ENCODE measurements at regions not wholly inside any gene's neighbourhood (a gene's known extent, or its start where the extent isn't known, plus 50 kb on each side); places are given as distances from the start of the nearest gene placed in this dataset.

GRCh38 chr2:238655974-238656722, 191.7 kb upstream of the TWIST2 start:
- DNase-seq: no peak

GRCh38 chr2:238657132-238658053, 190.5 kb upstream of the TWIST2 start:
- DNase-seq: no peak

DNA sequence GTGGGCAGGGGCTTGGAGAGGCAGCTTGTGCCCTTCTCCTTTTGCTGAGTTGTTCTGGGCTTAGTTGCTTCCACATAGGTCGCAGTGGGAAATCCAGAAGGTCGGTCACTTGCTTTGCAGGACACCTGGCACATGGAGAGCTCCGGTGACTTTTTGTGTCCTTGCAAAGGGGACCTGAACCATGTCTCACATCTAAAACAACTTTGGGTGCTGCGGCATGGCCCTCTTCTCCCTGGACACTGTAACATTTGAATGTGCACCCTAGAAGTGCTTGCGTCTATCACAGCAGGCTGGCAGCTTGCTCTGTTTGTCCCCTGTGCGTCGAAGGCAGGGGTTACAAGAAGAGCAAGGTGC, 189.9 kb upstream of the TWIST2 start:
- DNase-seq: no peak

- no peak for DNase-seq
Observed at GRCh38 chr2:238658820-238659219, 189.1 kb upstream of the TWIST2 start.

DNA sequence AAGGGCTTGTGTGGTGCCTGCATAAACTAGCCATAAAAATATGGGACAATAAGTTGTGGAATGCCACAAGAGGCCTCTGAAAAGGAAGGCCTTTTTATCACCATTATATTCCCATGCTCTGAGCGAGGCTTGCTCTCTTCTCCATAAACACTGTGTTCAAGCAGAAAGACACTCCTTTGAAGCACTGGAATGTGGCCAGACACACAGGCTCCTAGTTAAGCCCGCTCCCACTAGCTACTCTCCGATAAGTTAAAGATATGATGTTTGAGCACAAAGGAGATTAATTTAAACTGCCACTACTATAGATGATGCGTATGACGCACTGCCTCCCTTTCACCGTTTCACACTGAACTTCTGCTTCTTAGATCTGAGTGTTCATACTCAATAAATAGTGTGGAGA, 188.7 kb upstream of the TWIST2 start:
- no peak for DNase-seq

GRCh38 chr2:238663586-238663985, 184.3 kb upstream of the TWIST2 start:
- DNase-seq: no peak

DNA sequence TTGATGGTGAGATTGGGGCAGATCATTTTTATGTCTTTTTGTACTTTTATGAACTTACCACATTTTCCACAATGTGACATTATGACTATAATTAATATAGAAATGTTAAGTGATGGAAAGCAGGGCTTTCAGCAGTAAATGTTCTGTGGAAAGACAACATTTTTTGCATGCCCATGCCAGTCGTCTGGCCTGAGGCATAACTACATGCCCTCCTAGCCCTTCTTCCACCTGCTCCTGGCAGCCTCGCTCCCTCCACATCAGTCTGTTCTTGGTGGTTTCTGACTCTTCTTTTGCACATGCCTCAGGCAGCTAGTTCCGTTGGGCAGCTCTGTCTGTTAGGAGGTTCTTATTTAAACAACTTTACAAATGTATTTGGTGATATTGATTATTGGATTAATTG, 182.0 kb upstream of the TWIST2 start:
- DNase-seq: no peak

DNA sequence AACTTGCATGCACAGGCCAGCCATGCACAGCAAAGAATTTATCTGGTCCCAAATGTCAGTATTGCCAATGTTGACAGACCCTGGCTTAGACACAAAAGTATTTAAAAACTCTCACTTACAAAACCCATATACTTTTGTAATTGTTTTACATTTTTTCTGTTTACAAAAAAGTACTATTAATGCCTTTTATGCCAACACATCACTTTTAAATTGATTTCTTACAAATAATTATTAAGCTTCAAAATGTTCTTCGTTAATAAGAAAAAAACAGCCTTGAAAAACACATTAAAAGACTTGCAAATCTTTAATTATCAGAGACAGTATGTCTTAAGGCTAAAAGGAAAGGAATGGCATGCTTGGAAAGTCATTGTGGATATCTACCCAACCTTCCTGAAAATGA, 181.3 kb upstream of the TWIST2 start:
- no peak for DNase-seq

DNA sequence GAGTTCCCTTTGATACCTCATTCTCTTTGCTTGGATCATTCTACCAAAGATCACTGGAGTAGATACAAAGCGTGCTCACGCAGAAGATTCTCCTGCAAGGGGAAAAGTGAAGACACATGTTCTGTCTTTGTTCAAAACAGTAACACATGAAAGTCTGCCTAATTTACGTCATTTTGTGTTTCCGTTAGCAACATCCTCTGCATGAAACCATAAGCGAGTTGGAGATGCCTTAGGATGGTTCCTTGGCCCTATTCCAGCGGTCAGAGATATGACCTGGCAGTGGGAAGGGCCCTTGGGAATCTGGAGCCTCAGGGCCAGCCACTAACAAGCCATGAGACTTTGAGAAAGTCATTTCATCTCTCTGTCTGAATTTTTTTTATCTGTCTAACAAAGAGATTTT, 180.9 kb upstream of the TWIST2 start:
- DNase-seq: no peak

GRCh38 chr2:238667639-238668038, 180.2 kb upstream of the TWIST2 start:
- DNase-seq: no peak

DNA sequence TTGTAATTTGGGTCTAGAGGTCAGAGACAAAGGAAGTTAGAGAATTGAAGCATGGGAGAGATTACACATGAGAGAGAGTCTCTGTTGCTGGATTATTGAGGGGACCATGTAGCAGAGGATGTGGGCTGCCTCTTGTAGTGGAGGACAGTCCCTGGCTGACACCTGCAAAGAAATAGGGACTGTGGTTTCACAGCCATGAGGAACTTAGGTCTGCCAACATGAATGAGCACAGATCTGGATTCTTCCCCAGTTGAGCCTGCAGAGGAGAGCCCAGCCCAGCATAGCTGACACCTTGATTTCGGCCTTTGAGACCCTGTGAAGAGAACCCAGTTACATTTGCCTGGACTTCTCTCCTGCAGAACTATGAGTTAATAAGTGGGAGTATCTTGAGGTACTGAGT, 179.5 kb upstream of the TWIST2 start:
- DNase-seq: no peak

GRCh38 chr2:238669046-238669445, 178.8 kb upstream of the TWIST2 start:
- no peak for DNase-seq

- no peak for DNase-seq
Observed at GRCh38 chr2:238669581-238670080, 178.3 kb upstream of the TWIST2 start.

DNA sequence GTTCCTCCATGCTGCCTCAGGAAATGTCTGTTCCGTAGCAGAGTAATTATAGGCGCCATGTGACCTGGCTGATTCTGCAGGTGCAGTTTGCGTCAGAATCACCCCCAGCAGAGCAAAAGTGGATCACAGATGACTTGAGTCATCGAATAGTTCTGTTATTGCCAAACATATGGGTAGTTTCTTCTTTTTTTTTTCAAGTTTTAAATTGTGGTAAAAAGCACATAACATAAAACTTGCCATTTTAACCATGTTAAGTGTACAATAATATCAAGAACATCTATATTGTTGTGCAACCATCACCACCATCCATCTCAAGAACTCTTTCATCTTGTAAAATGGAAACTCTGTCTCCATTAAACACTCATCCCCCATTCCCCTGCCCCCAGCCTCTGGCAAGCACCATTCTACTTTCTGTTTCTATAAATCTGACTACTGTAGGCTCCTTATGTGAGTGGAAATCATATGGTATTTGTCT, 177.7 kb upstream of the TWIST2 start:
- DNase-seq: no peak

DNA sequence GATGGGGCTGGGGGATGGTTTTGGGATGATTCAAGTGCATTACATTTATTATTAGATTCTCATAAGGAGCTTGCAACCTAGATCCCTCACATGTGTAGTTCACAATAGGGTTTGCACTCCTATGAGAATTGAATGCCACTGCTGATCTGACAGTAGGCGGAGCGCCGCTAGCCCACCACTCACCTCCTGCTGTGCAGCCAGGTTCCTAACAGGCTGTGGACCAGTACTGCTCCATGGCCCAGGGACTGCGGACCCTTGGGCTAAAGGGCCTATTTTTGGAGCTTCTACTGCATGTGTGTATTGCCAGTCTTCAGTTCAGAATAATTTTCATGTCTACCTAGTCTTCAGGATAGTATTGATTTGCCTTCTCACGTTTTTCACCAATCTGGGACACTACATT, 165.3 kb upstream of the TWIST2 start:
- no peak for DNase-seq

GRCh38 chr2:238684362-238685326, 163.2 kb upstream of the TWIST2 start:
- DNase-seq: no peak

GRCh38 chr2:238685327-238685709, 162.6 kb upstream of the TWIST2 start:
- DNase-seq: no peak

DNA sequence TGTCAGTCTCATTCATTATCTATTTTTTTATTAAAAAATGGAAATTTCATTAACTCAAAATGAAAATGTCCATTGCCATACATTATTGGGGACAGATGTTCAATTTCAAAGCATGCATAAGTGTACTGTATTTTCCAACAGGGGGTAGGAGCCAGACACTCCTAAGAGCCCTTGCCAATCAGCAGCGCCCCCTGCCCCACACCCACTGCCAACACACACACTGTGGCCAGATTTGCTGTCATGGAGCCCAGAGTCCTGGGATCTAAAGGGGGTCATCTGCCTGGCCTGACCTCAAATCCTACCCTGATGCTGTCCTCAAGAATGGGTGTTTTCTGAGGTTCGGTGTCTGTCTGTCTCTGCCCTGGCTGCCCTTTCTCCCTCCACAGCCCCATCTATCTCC, 162.2 kb upstream of the TWIST2 start:
- DNase-seq: no peak

- no peak for DNase-seq
Observed at GRCh38 chr2:238686223-238686622, 161.7 kb upstream of the TWIST2 start.

DNA sequence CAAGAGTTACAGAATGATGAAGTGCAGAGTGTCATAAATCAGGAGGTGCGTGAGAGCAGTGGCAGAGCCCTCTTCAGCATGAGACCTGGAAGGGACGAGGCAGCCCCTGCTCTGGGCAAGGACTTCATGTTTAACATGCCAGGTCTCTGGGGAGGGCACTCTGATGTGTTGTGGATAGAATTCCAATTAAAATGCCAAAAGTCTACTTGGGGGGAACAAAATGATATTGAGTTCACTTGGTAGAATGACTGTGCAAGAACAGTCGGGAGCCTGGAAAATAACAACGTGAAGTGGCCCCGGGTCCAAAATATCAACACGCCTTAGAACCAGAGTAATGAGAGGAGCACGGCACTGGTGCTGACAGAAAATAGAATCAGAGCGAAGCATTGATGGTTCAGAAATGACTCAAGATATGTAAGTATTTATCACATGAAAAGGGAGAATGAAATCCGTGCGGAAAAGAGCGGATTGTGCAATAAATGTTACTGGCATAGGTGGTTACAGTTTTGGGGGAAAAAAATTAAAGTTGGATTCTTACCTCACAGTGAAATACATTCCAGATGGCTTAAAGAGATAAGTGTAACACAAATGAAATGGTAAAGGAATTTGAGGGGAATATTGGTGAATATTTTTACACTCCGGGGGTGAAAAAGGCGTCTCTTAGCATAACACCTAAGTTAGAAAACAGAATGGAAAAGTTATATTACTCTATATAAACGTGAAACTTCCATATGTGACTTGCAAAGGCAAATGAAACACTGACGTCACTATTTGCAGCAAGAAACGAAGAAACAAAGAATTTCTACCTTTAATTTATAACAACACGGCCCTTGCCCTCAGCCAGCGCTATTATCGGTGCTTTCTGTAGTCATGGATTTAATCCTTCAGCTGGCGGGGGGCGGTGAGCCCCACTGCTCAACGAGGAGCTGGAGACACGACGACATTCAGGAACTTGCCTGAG, 159.4 kb upstream of the TWIST2 start:
- no peak for DNase-seq

DNA sequence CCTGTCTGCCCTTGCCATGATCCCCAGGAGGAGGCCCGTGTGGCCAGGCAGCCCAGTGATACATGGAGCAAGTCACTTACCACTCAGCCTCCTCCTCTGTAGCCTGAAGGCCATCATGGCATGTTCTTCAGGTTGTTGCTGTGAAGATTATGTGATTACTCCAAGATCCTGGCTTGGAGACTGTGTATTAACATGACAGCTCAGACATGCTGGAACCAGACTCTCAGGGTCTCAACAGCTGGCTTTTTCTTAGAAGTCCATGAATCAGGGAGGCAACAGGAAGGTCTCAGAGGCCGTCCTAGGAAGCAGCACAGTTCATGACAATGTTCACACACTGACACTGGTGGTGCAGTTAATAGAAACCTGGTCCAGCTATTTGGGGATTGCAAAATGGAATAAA, 158.6 kb upstream of the TWIST2 start:
- no peak for DNase-seq

Data from stimulated activated CD8-positive, alpha-beta memory T cell treated with anti-CD3 and anti-CD28 coated beads, Interleukin-4, amount 100 ng/mL, for 48 hours (primary cell).